ENCODE measurements at regions not wholly inside any gene's neighbourhood (a gene's known extent, or its start where the extent isn't known, plus 50 kb on each side); places are given as distances from the start of the nearest gene placed in this dataset.

- no peak for TF ChIP-seq CTCF (IDR thresholded peaks at IDR 0.05)
- TF ChIP-seq POLR2A (IDR thresholded peaks at IDR 0.05; ENCODE audit: low read depth): no peak
- TF ChIP-seq POLR2AphosphoS5 (IDR thresholded peaks at IDR 0.05): no peak
- TF ChIP-seq EP300 (IDR thresholded peaks at IDR 0.05): no peak
Observed at GRCh38 chr10:28949005-28950004, 272.0 kb downstream of the BAMBI start.
